Duodenal mucosa (tissue), 2 donors: ENCODE measurements at regions not wholly inside any gene's neighbourhood (a gene's known extent, or its start where the extent isn't known, plus 50 kb on each side); places are given as distances from the start of the nearest gene placed in this dataset.

Experiments
- H3K27ac ChIP-seq: one replicate; pipeline ENCODE4 v1.7.0; 2013; ENCODE audit warnings: low read depth, low read length
- H3K27me3 ChIP-seq, 2 donors: one replicate each; pipeline ENCODE4 v1.7.0; 2013; ENCODE audit warnings: low read length in 2 of 2, control low read depth in 1 of 2; ENCODE audit not compliant: insufficient read depth in 2 of 2, control insufficient read depth in 1 of 2
- H3K36me3 ChIP-seq, 2 donors: one replicate each; pipeline ENCODE4 v1.7.0; 2013; ENCODE audit warnings: low read length in 2 of 2, control low read depth in 1 of 2; ENCODE audit not compliant: insufficient read depth in 2 of 2, control insufficient read depth in 1 of 2
- H3K4me1 ChIP-seq, 2 donors: one replicate each; pipeline ENCODE4 v1.7.0; 2013; ENCODE audit warnings: low read length in 2 of 2, control low read depth in 1 of 2; ENCODE audit not compliant: insufficient read depth in 2 of 2, control insufficient read depth in 1 of 2
- H3K4me3 ChIP-seq, 2 donors: one replicate each; pipeline ENCODE4 v1.7.0; 2013; ENCODE audit warnings: low read length in 2 of 2, low read depth in 1 of 2
- H3K9ac ChIP-seq, 2 donors: one replicate each; pipeline ENCODE4 v1.7.0; 2013; ENCODE audit warnings: low read length in 2 of 2, low read depth in 1 of 2
- H3K9me3 ChIP-seq, 2 donors: one replicate each; pipeline ENCODE4 v1.7.0; 2013; ENCODE audit warnings: low read length in 2 of 2, control low read depth in 1 of 2; ENCODE audit not compliant: control insufficient read depth in 1 of 2

- no peaks in the 10 kb centered on the region for H3K27me3 ChIP-seq
- H3K27ac ChIP-seq, result no peak overlapping the region
Observed at GRCh38 chr1:82718719-82719419, 918.1 kb downstream of the ADGRL2 start.

GRCh38 chr1:82710091-82710490 lies 909.4 kb downstream of the ADGRL2 start:
- no peaks in the 10 kb centered on the region for H3K9me3 ChIP-seq
- no peak overlapping the region for H3K27ac ChIP-seq
- no peaks in the 10 kb centered on the region for H3K36me3 ChIP-seq
- H3K9ac ChIP-seq, result no peak overlapping the region
- H3K4me3 ChIP-seq, result no peak overlapping the region
- H3K27me3 ChIP-seq, result no peaks in the 10 kb centered on the region
- no peaks in the 10 kb centered on the region for H3K4me1 ChIP-seq

More at GRCh38 chr1:82718719-82719419, 918.1 kb downstream of the ADGRL2 start:
- Histone ChIP-seq H3K9ac (no peak overlapping the region), H3K4me3 (no peak overlapping the region), H3K9me3 (no peaks in the 10 kb centered on the region), H3K36me3 (no peaks in the 10 kb centered on the region), H3K4me1 (no peaks in the 10 kb centered on the region)

- Histone ChIP-seq H3K27ac (no peak overlapping the region), H3K27me3 (no peaks in the 10 kb centered on the region), H3K4me3 (no peak overlapping the region), H3K36me3 (no peaks in the 10 kb centered on the region), H3K9me3 (no peaks in the 10 kb centered on the region), H3K9ac (no peak overlapping the region), H3K4me1 (no peaks in the 10 kb centered on the region)
Observed at GRCh38 chr1:82707681-82708080, 906.9 kb downstream of the ADGRL2 start.

- Histone ChIP-seq H3K9ac (no peak overlapping the region), H3K9me3 (no peaks in the 10 kb centered on the region), H3K4me3 (no peak overlapping the region), H3K27me3 (no peaks in the 10 kb centered on the region), H3K36me3 (no peaks in the 10 kb centered on the region), H3K4me1 (no peaks in the 10 kb centered on the region), H3K27ac (no peak overlapping the region)
Observed at GRCh38 chr1:82706741-82707140, 906.0 kb downstream of the ADGRL2 start.

- Histone ChIP-seq H3K4me3 (no peak overlapping the region), H3K27ac (no peak overlapping the region)
Observed at GRCh38 chr1:82704966-82705365, 904.2 kb downstream of the ADGRL2 start.

GRCh38 chr1:82704393-82704792 lies 903.7 kb downstream of the ADGRL2 start:
- H3K4me1 ChIP-seq, result no peaks in the 10 kb centered on the region
- no peaks in the 10 kb centered on the region for H3K27me3 ChIP-seq
- H3K9ac ChIP-seq, result no peak overlapping the region
- H3K9me3 ChIP-seq, result no peaks in the 10 kb centered on the region
- no peak overlapping the region for H3K27ac ChIP-seq
- H3K4me3 ChIP-seq, result no peak overlapping the region
- no peaks in the 10 kb centered on the region for H3K36me3 ChIP-seq

More at GRCh38 chr1:82704966-82705365, 904.2 kb downstream of the ADGRL2 start:
- Histone ChIP-seq H3K36me3 (no peaks in the 10 kb centered on the region), H3K27me3 (no peaks in the 10 kb centered on the region), H3K4me1 (no peaks in the 10 kb centered on the region), H3K9me3 (no peaks in the 10 kb centered on the region), H3K9ac (no peak overlapping the region)

GRCh38 chr1:82703951-82704350 lies 903.2 kb downstream of the ADGRL2 start:
- no peak overlapping the region for H3K9ac ChIP-seq
- H3K27me3 ChIP-seq, result no peaks in the 10 kb centered on the region
- H3K36me3 ChIP-seq, result no peaks in the 10 kb centered on the region
- no peaks in the 10 kb centered on the region for H3K4me1 ChIP-seq
- H3K27ac ChIP-seq, result no peak overlapping the region
- no peaks in the 10 kb centered on the region for H3K9me3 ChIP-seq
- H3K4me3 ChIP-seq, result no peak overlapping the region

GRCh38 chr1:82700476-82700875 lies 899.7 kb downstream of the ADGRL2 start:
- no peaks in the 10 kb centered on the region for H3K9me3 ChIP-seq
- no peaks in the 10 kb centered on the region for H3K36me3 ChIP-seq
- no peak overlapping the region for H3K9ac ChIP-seq
- no peaks in the 10 kb centered on the region for H3K27me3 ChIP-seq
- no peak overlapping the region for H3K4me3 ChIP-seq
- H3K27ac ChIP-seq, result no peak overlapping the region
- no peaks in the 10 kb centered on the region for H3K4me1 ChIP-seq

DNA sequence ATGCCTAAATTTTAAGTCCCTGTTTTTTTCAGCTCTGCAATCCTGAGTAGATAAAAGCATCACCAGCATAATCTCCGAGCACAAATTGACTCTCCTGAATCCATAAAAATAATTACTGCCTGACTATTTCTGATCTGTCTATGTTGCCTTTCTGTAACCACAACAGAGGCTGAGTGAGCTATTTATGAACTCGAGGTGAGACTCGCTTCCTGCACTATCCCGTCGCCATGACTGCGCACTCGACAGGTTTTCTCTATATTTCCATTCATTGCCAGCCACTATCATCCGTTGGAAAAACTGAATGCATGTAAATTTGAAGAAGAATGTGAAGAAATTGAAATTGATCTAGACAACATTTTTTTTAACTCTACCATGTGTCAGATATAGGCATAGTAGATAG lies 897.2 kb downstream of the ADGRL2 start:
- H3K4me3 ChIP-seq, result no peak overlapping the region

DNA sequence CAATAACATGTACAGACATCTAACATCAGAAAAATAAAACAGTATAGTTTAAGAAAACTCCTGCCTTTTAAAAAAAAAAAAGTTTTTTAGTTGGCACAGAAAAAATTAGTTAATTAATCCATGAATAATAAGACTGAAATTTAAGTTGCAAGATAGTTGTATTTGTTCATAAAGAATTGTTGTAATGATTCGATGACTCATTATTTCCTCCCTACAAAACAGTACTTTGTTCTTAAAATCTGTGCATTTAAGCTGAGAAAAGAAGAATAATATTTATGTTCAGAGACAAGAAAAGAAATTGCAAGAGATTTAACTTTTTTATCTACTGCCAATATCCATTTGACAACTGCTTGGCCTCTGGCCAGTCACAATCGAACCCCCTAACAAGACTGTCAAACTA lies 894.7 kb downstream of the ADGRL2 start:
- H3K9ac ChIP-seq, result no peak overlapping the region
- no peaks in the 10 kb centered on the region for H3K27me3 ChIP-seq
- H3K9me3 ChIP-seq, result no peaks in the 10 kb centered on the region
- no peak overlapping the region for H3K4me3 ChIP-seq
- no peaks in the 10 kb centered on the region for H3K4me1 ChIP-seq
- no peak overlapping the region for H3K27ac ChIP-seq
- no peaks in the 10 kb centered on the region for H3K36me3 ChIP-seq

More for the DNA sequence above, 897.2 kb downstream of the ADGRL2 start:
- Histone ChIP-seq H3K36me3 (no peaks in the 10 kb centered on the region), H3K9me3 (no peaks in the 10 kb centered on the region), H3K27ac (no peak overlapping the region), H3K4me1 (no peaks in the 10 kb centered on the region), H3K27me3 (no peaks in the 10 kb centered on the region), H3K9ac (no peak overlapping the region)
